ENCODE measurements at regions not wholly inside any gene's neighbourhood (a gene's known extent, or its start where the extent isn't known, plus 50 kb on each side); places are given as distances from the start of the nearest gene placed in this dataset.
A peak's percentile ranks its signal among the peaks of the same experiment; 100 is the strongest.

DNA sequence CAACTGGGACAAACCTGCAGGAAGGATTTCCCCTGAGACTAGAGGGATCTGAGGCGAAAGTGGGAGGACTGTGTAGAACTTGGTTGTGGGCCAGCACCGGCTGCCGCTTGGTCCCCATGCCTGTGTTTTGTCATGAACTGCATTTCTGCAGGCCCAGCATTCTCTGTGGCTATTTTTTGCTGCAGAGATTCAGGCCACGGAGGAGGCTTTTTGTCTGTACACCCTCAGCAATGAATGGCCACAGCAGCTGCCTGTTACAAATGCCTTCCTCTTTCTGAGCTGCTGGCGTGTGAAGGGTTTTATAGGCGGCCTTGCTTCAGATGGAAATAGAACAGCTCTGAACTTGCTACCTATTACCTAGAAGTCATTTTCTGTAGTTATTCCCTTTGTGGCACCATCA, 164.4 kb downstream of the SH2D4B start:
- Mint-ChIP-seq H3K9me3 (no peaks in the 10 kb centered on the region), H3K4me1 (ENCODE audit: unreplicated experiment) (peaks cover 51% of the 10 kb centered on the region), H3K27me3 (peaks cover 2% of the 10 kb centered on the region), H3K36me3 (no peaks in the 10 kb centered on the region), H3K27ac (no peak overlapping the region), H3K4me3 (no peak overlapping the region)
- no peak for DNase-seq (ENCODE audit: extremely low spot score, unreplicated experiment)
- TF ChIP-seq, protein P1, sequence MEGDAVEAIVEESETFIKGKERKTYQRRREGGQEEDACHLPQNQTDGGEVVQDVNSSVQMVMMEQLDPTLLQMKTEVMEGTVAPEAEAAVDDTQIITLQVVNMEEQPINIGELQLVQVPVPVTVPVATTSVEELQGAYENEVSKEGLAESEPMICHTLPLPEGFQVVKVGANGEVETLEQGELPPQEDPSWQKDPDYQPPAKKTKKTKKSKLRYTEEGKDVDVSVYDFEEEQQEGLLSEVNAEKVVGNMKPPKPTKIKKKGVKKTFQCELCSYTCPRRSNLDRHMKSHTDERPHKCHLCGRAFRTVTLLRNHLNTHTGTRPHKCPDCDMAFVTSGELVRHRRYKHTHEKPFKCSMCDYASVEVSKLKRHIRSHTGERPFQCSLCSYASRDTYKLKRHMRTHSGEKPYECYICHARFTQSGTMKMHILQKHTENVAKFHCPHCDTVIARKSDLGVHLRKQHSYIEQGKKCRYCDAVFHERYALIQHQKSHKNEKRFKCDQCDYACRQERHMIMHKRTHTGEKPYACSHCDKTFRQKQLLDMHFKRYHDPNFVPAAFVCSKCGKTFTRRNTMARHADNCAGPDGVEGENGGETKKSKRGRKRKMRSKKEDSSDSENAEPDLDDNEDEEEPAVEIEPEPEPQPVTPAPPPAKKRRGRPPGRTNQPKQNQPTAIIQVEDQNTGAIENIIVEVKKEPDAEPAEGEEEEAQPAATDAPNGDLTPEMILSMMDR (conservative IDR thresholded peaks at IDR 0.05), result no peak

GRCh38 chr10:80705899-80706298, 168.2 kb downstream of the SH2D4B start:
- no peaks in the 10 kb centered on the region for H3K9me3 Mint-ChIP-seq
- TF ChIP-seq, protein P1 (conservative IDR thresholded peaks at IDR 0.05), result no peak
- no peaks in the 10 kb centered on the region for H3K36me3 Mint-ChIP-seq
- peaks cover 2% of the 10 kb centered on the region for H3K27me3 Mint-ChIP-seq
- DNase-seq (ENCODE audit: extremely low spot score, unreplicated experiment), result no peak
- no peak overlapping the region for H3K27ac Mint-ChIP-seq
- H3K4me1 Mint-ChIP-seq (ENCODE audit: unreplicated experiment), result peaks cover 27% of the 10 kb centered on the region
- H3K4me3 Mint-ChIP-seq, result no peak overlapping the region

DNA sequence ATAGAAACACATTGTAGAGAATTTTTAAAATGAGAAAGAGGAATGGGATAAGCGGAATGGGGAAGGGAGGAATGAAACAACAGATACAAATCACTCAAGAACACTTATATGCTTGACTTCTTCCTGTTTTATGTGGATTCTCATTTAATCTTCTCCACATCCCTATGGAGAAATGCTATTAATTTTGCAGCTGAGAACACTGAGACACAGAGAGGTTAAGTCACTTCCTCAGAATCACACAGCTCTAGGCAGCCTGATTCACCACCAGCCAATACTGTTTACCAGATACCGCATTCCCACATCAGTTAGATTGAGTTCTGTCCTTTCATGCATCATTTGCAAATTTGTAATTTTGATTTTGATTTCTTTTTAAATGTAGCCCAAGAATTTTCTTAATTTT, 170.5 kb downstream of the SH2D4B start:
- no peak overlapping the region for H3K27ac Mint-ChIP-seq
- peaks cover 28% of the 10 kb centered on the region for H3K4me1 Mint-ChIP-seq (ENCODE audit: unreplicated experiment)
- DNase-seq (ENCODE audit: extremely low spot score, unreplicated experiment), result no peak
- H3K36me3 Mint-ChIP-seq, result no peaks in the 10 kb centered on the region
- TF ChIP-seq, protein P1 (conservative IDR thresholded peaks at IDR 0.05), result no peak
- no peak overlapping the region for H3K4me3 Mint-ChIP-seq
- H3K27me3 Mint-ChIP-seq, result peaks cover 2% of the 10 kb centered on the region
- no peaks in the 10 kb centered on the region for H3K9me3 Mint-ChIP-seq

GRCh38 chr10:80708808-80709207, 171.1 kb downstream of the SH2D4B start:
- no peak overlapping the region for H3K4me3 Mint-ChIP-seq
- TF ChIP-seq, protein P1 (conservative IDR thresholded peaks at IDR 0.05), result no peak
- H3K4me1 Mint-ChIP-seq (ENCODE audit: unreplicated experiment), result peaks cover 27% of the 10 kb centered on the region
- DNase-seq (ENCODE audit: extremely low spot score, unreplicated experiment), result no peak
- no peaks in the 10 kb centered on the region for H3K36me3 Mint-ChIP-seq
- H3K27ac Mint-ChIP-seq, result no peak overlapping the region
- peaks cover 2% of the 10 kb centered on the region for H3K27me3 Mint-ChIP-seq
- H3K9me3 Mint-ChIP-seq, result no peaks in the 10 kb centered on the region

DNA sequence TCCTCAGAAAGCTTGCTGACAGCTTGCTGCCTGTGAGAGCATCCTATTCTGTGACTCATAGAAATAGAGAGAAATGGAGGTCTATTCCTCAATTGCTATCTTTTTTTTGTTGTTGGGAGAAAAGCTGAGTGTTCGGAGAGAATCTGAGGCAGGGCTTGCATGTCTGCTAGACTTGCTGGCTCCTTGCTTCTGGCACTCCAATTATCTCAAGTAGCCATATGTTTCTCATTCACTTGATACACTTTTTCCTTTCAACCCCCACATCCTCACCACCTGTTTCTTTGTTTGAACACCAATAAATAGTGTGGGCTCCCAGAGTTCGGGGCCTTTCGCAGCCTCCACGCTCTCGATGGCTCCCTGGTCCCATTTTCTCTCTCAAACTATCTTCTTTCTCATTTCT, 172.2 kb downstream of the SH2D4B start:
- Mint-ChIP-seq H3K36me3 (no peaks in the 10 kb centered on the region), H3K4me1 (ENCODE audit: unreplicated experiment) (peaks cover 23% of the 10 kb centered on the region), H3K27me3 (peaks cover 2% of the 10 kb centered on the region), H3K27ac (peak overlapping the region; percentile 3), H3K9me3 (no peaks in the 10 kb centered on the region), H3K4me3 (peak overlapping the region; percentile 23)
- TF ChIP-seq, protein P1 (conservative IDR thresholded peaks at IDR 0.05), result no peak
- no peak for DNase-seq (ENCODE audit: extremely low spot score, unreplicated experiment)

GRCh38 chr10:80713398-80713928, 175.8 kb downstream of the SH2D4B start:
- Mint-ChIP-seq H3K36me3 (no peaks in the 10 kb centered on the region), H3K4me1 (ENCODE audit: unreplicated experiment) (peaks cover 35% of the 10 kb centered on the region), H3K27me3 (peaks cover 4% of the 10 kb centered on the region), H3K4me3 (no peak overlapping the region), H3K9me3 (no peaks in the 10 kb centered on the region), H3K27ac (no peak overlapping the region)
- no peak for DNase-seq (ENCODE audit: extremely low spot score, unreplicated experiment)
- TF ChIP-seq, protein P1 (conservative IDR thresholded peaks at IDR 0.05), result no peak

All from type B pancreatic cell (in vitro differentiated cells).